ENCODE measurements at regions not wholly inside any gene's neighbourhood (a gene's known extent, or its start where the extent isn't known, plus 50 kb on each side); places are given as distances from the start of the nearest gene placed in this dataset.
"Not testable (repeated sequence)": the region's sequence is repeated elsewhere in the genome, so short reads cannot be mapped to it uniquely, and the experiment has no call there.

DNA sequence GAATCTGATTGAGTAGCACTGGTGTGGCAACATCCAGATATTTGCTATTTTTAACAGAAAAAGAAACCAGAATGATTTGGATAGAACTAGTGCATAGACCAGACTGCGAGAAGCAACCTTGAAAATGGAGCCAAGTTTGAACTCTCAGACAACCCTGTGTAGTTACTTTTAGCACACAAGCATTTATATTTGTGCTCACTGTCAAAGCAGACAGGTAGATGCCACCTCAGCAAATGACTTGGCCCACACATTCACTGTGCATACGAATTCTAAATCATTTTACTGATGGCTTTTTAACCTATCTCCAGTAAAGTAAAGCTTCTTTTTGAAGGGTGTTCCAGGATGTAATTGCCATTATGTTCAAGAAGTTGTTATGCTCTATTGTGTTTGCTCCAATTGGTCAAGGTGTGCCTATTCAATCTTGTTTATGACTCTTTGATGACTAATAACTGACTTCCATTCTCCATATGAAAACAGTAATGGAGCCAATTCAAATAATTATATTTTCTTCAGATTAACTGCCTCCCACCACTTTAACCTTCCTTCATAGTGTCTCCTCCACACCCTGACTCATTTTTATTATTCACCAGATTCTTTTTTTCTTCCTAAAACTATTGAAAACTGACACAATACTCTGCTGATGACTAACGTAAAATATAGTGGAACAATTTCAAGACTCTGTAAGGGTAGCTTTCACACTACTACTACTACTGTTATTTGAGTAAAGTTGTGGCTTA lies 138.5 kb downstream of the CCER1 start:
- TF ChIP-seq, protein P1, sequence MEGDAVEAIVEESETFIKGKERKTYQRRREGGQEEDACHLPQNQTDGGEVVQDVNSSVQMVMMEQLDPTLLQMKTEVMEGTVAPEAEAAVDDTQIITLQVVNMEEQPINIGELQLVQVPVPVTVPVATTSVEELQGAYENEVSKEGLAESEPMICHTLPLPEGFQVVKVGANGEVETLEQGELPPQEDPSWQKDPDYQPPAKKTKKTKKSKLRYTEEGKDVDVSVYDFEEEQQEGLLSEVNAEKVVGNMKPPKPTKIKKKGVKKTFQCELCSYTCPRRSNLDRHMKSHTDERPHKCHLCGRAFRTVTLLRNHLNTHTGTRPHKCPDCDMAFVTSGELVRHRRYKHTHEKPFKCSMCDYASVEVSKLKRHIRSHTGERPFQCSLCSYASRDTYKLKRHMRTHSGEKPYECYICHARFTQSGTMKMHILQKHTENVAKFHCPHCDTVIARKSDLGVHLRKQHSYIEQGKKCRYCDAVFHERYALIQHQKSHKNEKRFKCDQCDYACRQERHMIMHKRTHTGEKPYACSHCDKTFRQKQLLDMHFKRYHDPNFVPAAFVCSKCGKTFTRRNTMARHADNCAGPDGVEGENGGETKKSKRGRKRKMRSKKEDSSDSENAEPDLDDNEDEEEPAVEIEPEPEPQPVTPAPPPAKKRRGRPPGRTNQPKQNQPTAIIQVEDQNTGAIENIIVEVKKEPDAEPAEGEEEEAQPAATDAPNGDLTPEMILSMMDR (IDR thresholded peaks at IDR 0.05; ENCODE audit: insufficient read depth, missing control alignments), result no peak
- no peak for FAIRE-seq
- DNase-seq (ENCODE audit: insufficient read length, low spot score), result no peak

DNA sequence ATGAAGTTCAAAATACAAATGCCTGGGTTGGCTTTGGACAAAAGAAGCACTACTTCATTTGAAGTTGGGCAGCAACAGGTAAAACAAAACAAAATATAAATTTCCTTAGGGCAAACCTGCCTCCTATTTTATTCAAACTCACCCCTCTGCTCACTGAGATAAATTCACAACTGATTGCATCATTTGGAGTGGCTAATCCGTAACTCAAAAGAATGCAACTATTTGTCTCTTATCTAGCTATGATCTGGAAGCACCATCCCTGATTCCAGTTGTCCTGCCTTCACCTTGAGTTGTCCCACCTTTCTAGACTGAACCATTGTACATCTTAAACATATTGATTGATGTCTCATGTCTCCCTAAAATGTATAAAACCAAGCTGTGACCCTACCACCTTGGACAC lies 145.0 kb downstream of the CCER1 start:
- DNase-seq (ENCODE audit: insufficient read length, low spot score) (no peak), FAIRE-seq (no peak)
- TF ChIP-seq, protein P1 (IDR thresholded peaks at IDR 0.05; ENCODE audit: insufficient read depth, missing control alignments), result no peak

GRCh38 chr12:90808568-90808967 lies 146.4 kb downstream of the CCER1 start:
- no peak for FAIRE-seq
- TF ChIP-seq, protein P1 (IDR thresholded peaks at IDR 0.05; ENCODE audit: insufficient read depth, missing control alignments), result no peak
- no peak for DNase-seq (ENCODE audit: insufficient read length, low spot score)

GRCh38 chr12:90802727-90803126 lies 152.2 kb downstream of the CCER1 start:
- no peak for FAIRE-seq
- no peak for DNase-seq (ENCODE audit: insufficient read length, low spot score)
- TF ChIP-seq, protein P1 (IDR thresholded peaks at IDR 0.05; ENCODE audit: insufficient read depth, missing control alignments), result no peak

DNA sequence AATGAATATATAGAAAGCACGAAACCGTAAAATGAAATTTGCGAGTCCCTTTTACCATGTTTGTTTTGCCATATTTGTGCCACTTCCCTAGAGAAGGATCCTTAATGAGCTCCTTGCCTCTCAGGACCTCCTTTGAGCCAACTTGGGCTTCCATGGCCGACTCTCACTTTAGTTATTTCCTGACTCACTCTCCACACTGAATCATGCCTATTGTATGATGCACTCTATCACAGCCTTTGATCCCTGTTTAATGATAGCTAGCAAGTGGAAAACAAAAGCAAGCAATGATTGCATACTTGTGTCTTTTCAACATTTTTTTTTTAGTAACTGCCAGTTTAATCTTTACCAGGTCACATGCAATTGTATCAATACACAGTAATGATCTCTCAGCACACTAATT lies 153.2 kb downstream of the CCER1 start:
- TF ChIP-seq, protein P1 (IDR thresholded peaks at IDR 0.05; ENCODE audit: insufficient read depth, missing control alignments), result no peak
- FAIRE-seq, result no peak
- DNase-seq (ENCODE audit: insufficient read length, low spot score), result no peak

GRCh38 chr12:90794212-90794611 lies 160.8 kb downstream of the CCER1 start:
- no peak for FAIRE-seq
- TF ChIP-seq, protein P1 (IDR thresholded peaks at IDR 0.05; ENCODE audit: insufficient read depth, missing control alignments), result no peak
- no peak for DNase-seq (ENCODE audit: insufficient read length, low spot score)

- DNase-seq (ENCODE audit: insufficient read length, low spot score); FAIRE-seq: not testable (repeated sequence)
Observed at GRCh38 chr12:90792718-90793117, 162.3 kb downstream of the CCER1 start.

Data from D721Med (cell line).